GM06990 (cell line): ENCODE measurements at regions not wholly inside any gene's neighbourhood (a gene's known extent, or its start where the extent isn't known, plus 50 kb on each side); places are given as distances from the start of the nearest gene placed in this dataset.

ENCODE experiments used
- DNase-seq: peaks from one replicate; pipeline ENCODE4 v3.0.0-alpha.2; 2011; ENCODE audit not compliant: insufficient read length; ENCODE audit errors: extremely low read depth
- H3K27me3 ChIP-seq: replicated peaks from 2 replicates; pipeline ENCODE4 v1.6.0; 2011; ENCODE audit warnings: low read length; ENCODE audit not compliant: control insufficient read depth, insufficient read depth
- H3K36me3 ChIP-seq: 2 replicates; pipeline ENCODE4 v1.5.1; 2011; ENCODE audit warnings: low read length; ENCODE audit not compliant: control insufficient read depth, insufficient read depth
- H3K4me3 ChIP-seq: replicated peaks from 2 replicates; pipeline ENCODE4 v1.5.1; 2011; ENCODE audit warnings: low read depth, mild to moderate bottlenecking, control low read depth, low read length
- TF ChIP-seq, protein P1 (sequence below): IDR thresholded peaks from 2 replicates; pipeline ENCODE4 v1.5.1; 2011; ENCODE audit warnings: low read length, control low read depth, mild to moderate bottlenecking, inconsistent platforms; ENCODE audit not compliant: insufficient read depth, poor library complexity, severe bottlenecking

DNA sequence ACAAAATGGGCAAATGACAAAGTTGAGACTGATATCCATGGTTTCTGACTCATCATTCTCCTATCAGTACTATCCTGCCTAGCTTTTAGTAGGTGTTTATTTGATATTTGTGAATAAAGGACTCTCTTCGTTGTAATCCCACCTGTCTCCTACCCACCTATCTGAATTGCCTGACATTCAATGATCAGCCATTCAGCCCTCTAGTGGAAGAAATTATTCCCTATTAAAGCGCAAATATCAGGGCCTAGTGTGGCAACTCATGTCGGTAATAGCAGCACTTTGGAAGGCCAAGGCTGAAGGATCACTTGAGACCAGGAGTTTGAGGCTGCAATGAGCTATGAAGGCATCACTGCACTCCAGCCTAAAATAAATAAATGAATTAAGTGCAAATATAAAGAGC is 195.7 kb upstream of the SETMAR start:
- Histone ChIP-seq H3K27me3 (no peaks in the 10 kb centered on the region), H3K36me3 (no peaks in the 10 kb centered on the region), H3K4me3 (no peak overlapping the region)
- TF ChIP-seq, protein P1, sequence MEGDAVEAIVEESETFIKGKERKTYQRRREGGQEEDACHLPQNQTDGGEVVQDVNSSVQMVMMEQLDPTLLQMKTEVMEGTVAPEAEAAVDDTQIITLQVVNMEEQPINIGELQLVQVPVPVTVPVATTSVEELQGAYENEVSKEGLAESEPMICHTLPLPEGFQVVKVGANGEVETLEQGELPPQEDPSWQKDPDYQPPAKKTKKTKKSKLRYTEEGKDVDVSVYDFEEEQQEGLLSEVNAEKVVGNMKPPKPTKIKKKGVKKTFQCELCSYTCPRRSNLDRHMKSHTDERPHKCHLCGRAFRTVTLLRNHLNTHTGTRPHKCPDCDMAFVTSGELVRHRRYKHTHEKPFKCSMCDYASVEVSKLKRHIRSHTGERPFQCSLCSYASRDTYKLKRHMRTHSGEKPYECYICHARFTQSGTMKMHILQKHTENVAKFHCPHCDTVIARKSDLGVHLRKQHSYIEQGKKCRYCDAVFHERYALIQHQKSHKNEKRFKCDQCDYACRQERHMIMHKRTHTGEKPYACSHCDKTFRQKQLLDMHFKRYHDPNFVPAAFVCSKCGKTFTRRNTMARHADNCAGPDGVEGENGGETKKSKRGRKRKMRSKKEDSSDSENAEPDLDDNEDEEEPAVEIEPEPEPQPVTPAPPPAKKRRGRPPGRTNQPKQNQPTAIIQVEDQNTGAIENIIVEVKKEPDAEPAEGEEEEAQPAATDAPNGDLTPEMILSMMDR = no peak
- no peak for DNase-seq

- no peak for DNase-seq
- H3K27me3 ChIP-seq = no peaks in the 10 kb centered on the region
- H3K4me3 ChIP-seq = no peak overlapping the region
- H3K36me3 ChIP-seq = no peaks in the 10 kb centered on the region
- TF ChIP-seq, protein P1 = no peak
Observed at GRCh38 chr3:4113811-4114522, 189.2 kb upstream of the SETMAR start.

- no peak for DNase-seq
- Histone ChIP-seq H3K36me3 (no peaks in the 10 kb centered on the region), H3K4me3 (no peak overlapping the region), H3K27me3 (no peaks in the 10 kb centered on the region)
- TF ChIP-seq, protein P1 = no peak
Observed at GRCh38 chr3:4119119-4119518, 184.1 kb upstream of the SETMAR start.

DNA sequence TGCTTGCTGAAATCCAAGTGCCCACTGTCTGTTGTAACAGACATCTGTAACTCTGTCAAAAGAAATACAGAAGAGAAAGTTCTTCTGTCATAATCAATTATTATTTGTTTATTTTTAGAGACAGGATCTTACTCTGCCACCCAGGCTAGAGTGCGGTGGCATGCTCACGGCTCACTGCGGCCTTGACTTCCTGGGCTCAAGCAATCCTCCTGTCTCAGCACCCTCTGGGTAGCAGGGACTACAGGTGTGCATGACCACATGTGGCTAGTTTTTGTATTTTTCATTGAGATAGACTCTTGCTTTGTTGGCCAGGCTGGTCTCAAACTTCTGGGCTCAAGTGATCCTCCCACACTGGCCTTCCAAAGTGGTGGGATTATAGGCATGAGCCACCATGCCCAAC is 177.6 kb upstream of the SETMAR start:
- DNase-seq = no peak
- H3K36me3 ChIP-seq = no peaks in the 10 kb centered on the region
- H3K27me3 ChIP-seq = no peaks in the 10 kb centered on the region
- TF ChIP-seq, protein P1 = no peak
- H3K4me3 ChIP-seq = no peak overlapping the region

- no peaks in the 10 kb centered on the region for H3K27me3 ChIP-seq
- no peak for DNase-seq
- no peak overlapping the region for H3K4me3 ChIP-seq
- H3K36me3 ChIP-seq = no peaks in the 10 kb centered on the region
- TF ChIP-seq, protein P1 = no peak
Observed at GRCh38 chr3:4138150-4138785, 164.9 kb upstream of the SETMAR start.
